DLD1 (cell line): ENCODE measurements at regions not wholly inside any gene's neighbourhood (a gene's known extent, or its start where the extent isn't known, plus 50 kb on each side); places are given as distances from the start of the nearest gene placed in this dataset.
"Not testable (repeated sequence)": the region's sequence is repeated elsewhere in the genome, so short reads cannot be mapped to it uniquely, and the experiment has no call there.

Experiments used
- in situ Hi-C: cut with HindIII; loops from 2 replicates; pipeline ENCODE4 v1.10.0; 2017; ENCODE audit warnings: low sequenced_read_pairs

- in situ Hi-C loops = no loop called here
Observed at GRCh38 chr18:8882632-8883408, 177.5 kb downstream of the MTCL1 start.

- in situ Hi-C loops = no loop called here
Observed at GRCh38 chr18:8883409-8883668, 178.0 kb downstream of the MTCL1 start.

- in situ Hi-C loops = not testable (repeated sequence)
Observed at GRCh38 chr18:8887877-8888276, 182.5 kb downstream of the MTCL1 start.

- in situ Hi-C loops = no loop called here
Observed at GRCh38 chr18:8889489-8889888, 184.1 kb downstream of the MTCL1 start.

- in situ Hi-C loops = not testable (repeated sequence)
Observed at GRCh38 chr18:8890503-8890902, 185.1 kb downstream of the MTCL1 start.

- in situ Hi-C loops = no loop called here
Observed at GRCh38 chr18:8890957-8891464, 185.7 kb downstream of the MTCL1 start.

- in situ Hi-C loops = no loop called here
Observed at GRCh38 chr18:8893221-8893620, 187.9 kb downstream of the MTCL1 start.

GRCh38 chr18:8893628-8894231 lies 188.4 kb downstream of the MTCL1 start:
- in situ Hi-C loops = no loop called here

- in situ Hi-C loops = no loop called here
Observed at GRCh38 chr18:8894823-8895222, 189.5 kb downstream of the MTCL1 start.

- in situ Hi-C loops = no loop called here
Observed at GRCh38 chr18:8895341-8895740, 190.0 kb downstream of the MTCL1 start.

- in situ Hi-C loops = no loop called here
Observed at GRCh38 chr18:8895987-8896619, 190.7 kb downstream of the MTCL1 start.

GRCh38 chr18:8899000-8899399 lies 193.6 kb downstream of the MTCL1 start:
- in situ Hi-C loops = no loop called here

- in situ Hi-C loops = no loop called here
Observed at GRCh38 chr18:8900552-8900951, 195.2 kb downstream of the MTCL1 start.

- in situ Hi-C loops = no loop called here
Observed at GRCh38 chr18:8901019-8901418, 195.7 kb downstream of the MTCL1 start.

GRCh38 chr18:8904316-8904715 lies 198.2 kb upstream of the NDUFV2 start:
- in situ Hi-C loops = no loop called here

GRCh38 chr18:8908792-8909510 lies 193.5 kb upstream of the NDUFV2 start:
- in situ Hi-C loops = no loop called here

- in situ Hi-C loops = no loop called here
Observed at GRCh38 chr18:8910186-8910822, 192.2 kb upstream of the NDUFV2 start.

GRCh38 chr18:8910843-8911242 lies 191.7 kb upstream of the NDUFV2 start:
- in situ Hi-C loops = no loop called here

GRCh38 chr18:8911408-8912340 lies 190.8 kb upstream of the NDUFV2 start:
- in situ Hi-C loops = no loop called here
